PC-9 (cell line): ENCODE measurements at regions not wholly inside any gene's neighbourhood (a gene's known extent, or its start where the extent isn't known, plus 50 kb on each side); places are given as distances from the start of the nearest gene placed in this dataset.

Experiments
- BruUV-seq: library from RNA; stranded (reverse); fragments of 400-500 nt; replicated peaks from 2 replicates; lab custom pipeline; 2021; lab: Mats Ljungman, UMichigan
- CTCF ChIA-PET: fragments of 300-600 bp; sonication (Branson Sonifier 250); formaldehyde crosslinking; loops from one replicate; lab custom pipeline; 2022; ENCODE audit warnings: antibody characterized with exemption; lab: Charles Lee
- POLR2A ChIA-PET: fragments of 300-600 bp; sonication (Branson Sonifier 250); formaldehyde crosslinking; loops from one replicate; lab custom pipeline; 2022; ENCODE audit warnings: antibody characterized with exemption; ENCODE audit not compliant: unreplicated experiment; lab: Charles Lee
- DNase-seq, 2 experiments: peaks; one replicate each; pipeline versions ENCODE4 v3.0.0 to v3.0.0-alpha.2; 2015 to 2022; ENCODE audit warnings: mixed read lengths in 1 of 2
- H2AFZ ChIP-seq: fragments of 200-600 bp; sonication (generic); 2 replicates; pipeline ENCODE4 v1.8.1; 2017; ENCODE audit warnings: antibody characterized with exemption
- H3F3A ChIP-seq: fragments of 200-600 bp; sonication (generic); 2 replicates; pipeline ENCODE4 v1.8.1; 2017; ENCODE audit warnings: antibody characterized with exemption, mild to moderate bottlenecking, low read depth; ENCODE audit not compliant: insufficient read depth
- H3K27ac ChIP-seq: fragments of 200-600 bp; sonication (generic); 2 replicates; pipeline ENCODE4 v1.6.1; 2016; ENCODE audit warnings: mixed run types
- H3K27me3 ChIP-seq: fragments of 200-600 bp; sonication (generic); 2 replicates; pipeline ENCODE4 v1.6.1; 2016; ENCODE audit warnings: low read depth, mixed run types; ENCODE audit not compliant: insufficient read depth
- H3K36me3 ChIP-seq: fragments of 200-600 bp; sonication (generic); 2 replicates; pipeline ENCODE4 v1.6.1; 2016; ENCODE audit warnings: low read depth, mixed run types
- H3K4me1 ChIP-seq: fragments of 200-600 bp; sonication (generic); replicated peaks from 2 replicates; pipeline ENCODE4 v1.6.1; 2016; ENCODE audit warnings: mixed run types; ENCODE audit not compliant: insufficient read depth
- H3K4me2 ChIP-seq: fragments of 200-600 bp; sonication (generic); 2 replicates; pipeline ENCODE4 v1.6.1; 2017; ENCODE audit warnings: mixed run types
- H3K4me3 ChIP-seq: fragments of 200-600 bp; sonication (generic); 2 replicates; pipeline ENCODE4 v1.6.1; 2016; ENCODE audit warnings: mixed run types
- H3K79me2 ChIP-seq: fragments of 200-600 bp; sonication (generic); 2 replicates; pipeline ENCODE4 v1.6.1; 2017; ENCODE audit warnings: low read depth, mixed run types
- H3K9me2 ChIP-seq: fragments of 200-600 bp; sonication (generic); 2 replicates; pipeline ENCODE4 v1.8.1; 2017; ENCODE audit warnings: mild to moderate bottlenecking; ENCODE audit not compliant: insufficient read depth
- H3K9me3 ChIP-seq: fragments of 200-600 bp; sonication (generic); 2 replicates; pipeline ENCODE4 v1.8.1; 2016; ENCODE audit warnings: low read depth; ENCODE audit not compliant: insufficient read depth
- H4K20me1 ChIP-seq: fragments of 200-600 bp; sonication (generic); 2 replicates; pipeline ENCODE4 v1.8.1; 2017; ENCODE audit not compliant: insufficient read depth
- CTCF ChIP-seq: fragments of 200-600 bp; sonication (generic); conservative IDR thresholded peaks from 2 replicates; pipeline ENCODE4 v1.6.1; 2017; ENCODE audit warnings: mixed run types, antibody characterized with exemption, mild to moderate bottlenecking, moderate library complexity
- EZH2 ChIP-seq: fragments of 200-600 bp; sonication (generic); IDR thresholded peaks from 2 replicates; pipeline ENCODE4 v1.8.0; 2017; ENCODE audit warnings: antibody characterized with exemption, low read depth
- intact Hi-C: fragments of 100-400 bp; cut with micrococcal nuclease; formaldehyde crosslinking; loops from one replicate; pipeline ENCODE4 v1.10.0; 2022; ENCODE audit not compliant: unreplicated experiment

- Histone ChIP-seq H4K20me1 (no peaks in the 10 kb centered on the region), H3K9me3 (no peaks in the 10 kb centered on the region), H3F3A (no peaks in the 10 kb centered on the region), H3K4me1 (no peaks in the 10 kb centered on the region), H3K4me3 (no peak overlapping the region), H3K4me2 (no peak overlapping the region), H2AFZ (no peak overlapping the region), H3K36me3 (no peaks in the 10 kb centered on the region), H3K9me2 (no peaks in the 10 kb centered on the region), H3K27ac (no peak overlapping the region), H3K79me2 (no peaks in the 10 kb centered on the region), H3K27me3 (no peaks in the 10 kb centered on the region)
- BruUV-seq = no TSS peak
- DNase-seq = no peak
- intact Hi-C loops = no loop called here
- TF ChIP-seq EZH2 = no peak
- no peak for TF ChIP-seq CTCF
- ChIA-PET POLR2A (no interaction called here), CTCF (no interaction called here)
These were observed 389.4 kb upstream of the KLHL29 start for GRCh38 chr2:22995576-22995975.

GRCh38 chr2:22996911-22997310 lies 388.1 kb upstream of the KLHL29 start:
- Histone ChIP-seq H3K79me2 (no peaks in the 10 kb centered on the region), H3K4me1 (no peaks in the 10 kb centered on the region), H3K27ac (no peak overlapping the region), H3F3A (no peaks in the 10 kb centered on the region), H3K36me3 (no peaks in the 10 kb centered on the region), H3K4me3 (no peak overlapping the region), H3K27me3 (no peaks in the 10 kb centered on the region), H2AFZ (no peak overlapping the region), H3K9me2 (no peaks in the 10 kb centered on the region), H3K4me2 (no peak overlapping the region), H4K20me1 (no peaks in the 10 kb centered on the region), H3K9me3 (no peaks in the 10 kb centered on the region)
- POLR2A ChIA-PET = no interaction called here
- CTCF ChIA-PET = no interaction called here
- DNase-seq = no peak
- BruUV-seq = no TSS peak
- intact Hi-C loops = no loop called here
- no peak for TF ChIP-seq CTCF
- no peak for TF ChIP-seq EZH2

GRCh38 chr2:22998359-22998758 lies 386.6 kb upstream of the KLHL29 start:
- Histone ChIP-seq H3K9me2 (no peaks in the 10 kb centered on the region), H3K79me2 (no peaks in the 10 kb centered on the region), H3F3A (no peaks in the 10 kb centered on the region), H3K4me1 (no peaks in the 10 kb centered on the region), H3K9me3 (no peaks in the 10 kb centered on the region), H3K4me2 (no peak overlapping the region), H3K27me3 (no peaks in the 10 kb centered on the region), H3K36me3 (no peaks in the 10 kb centered on the region), H3K4me3 (no peak overlapping the region), H2AFZ (no peak overlapping the region), H4K20me1 (no peaks in the 10 kb centered on the region), H3K27ac (no peak overlapping the region)
- ChIA-PET CTCF (no interaction called here), POLR2A (no interaction called here)
- intact Hi-C loops = no loop called here
- no TSS peak for BruUV-seq
- TF ChIP-seq CTCF (no peak), EZH2 (no peak)
- no peak for DNase-seq
